Heart left ventricle (tissue), 16 donors: ENCODE measurements at regions not wholly inside any gene's neighbourhood (a gene's known extent, or its start where the extent isn't known, plus 50 kb on each side); places are given as distances from the start of the nearest gene placed in this dataset.

ENCODE experiments used
- ATAC-seq, 4 donors: fragments of 200-7000 bp; cut with Tn5 transposase; one replicate each; pipeline ENCODE4 v1.9.1; 2020 to 2022; ENCODE audit warnings: moderate library complexity in 4 of 4, mild to moderate bottlenecking in 3 of 4, moderate number of reproducible peaks in 1 of 4
- DNase-seq, 5 donors: peaks; one replicate each; pipeline ENCODE4 v3.0.0-alpha.2; 2020
- H3K27ac ChIP-seq, 12 donors: fragments of 200-600 bp; sonication (generic) in 4 of 12; one replicate each; pipeline versions ENCODE4 v1.5.0 to v1.8.0; 2016 to 2022; ENCODE audit warnings: mild to moderate bottlenecking in 2 of 12
- H3K27me3 ChIP-seq, 9 donors: fragments of 200-600 bp; sonication (generic) in 2 of 9; one replicate each; pipeline versions ENCODE4 v1.5.1 to v1.8.0; 2016 to 2022; ENCODE audit warnings: mild to moderate bottlenecking in 3 of 9
- H3K36me3 ChIP-seq, 9 donors: fragments of 200-600 bp; sonication (generic) in 2 of 9; one replicate each; pipeline versions ENCODE4 v1.5.0 to v1.8.0; 2018 to 2022; ENCODE audit warnings: mild to moderate bottlenecking in 2 of 9
- H3K4me1 ChIP-seq, 12 donors: fragments of 200-600 bp; sonication (generic) in 4 of 12; one replicate each; pipeline versions ENCODE4 v1.5.0 to v1.8.0; 2016 to 2022; ENCODE audit warnings: mild to moderate bottlenecking in 3 of 12
- H3K4me3 ChIP-seq, 12 donors: fragments of 200-600 bp; sonication (generic) in 4 of 12; one replicate each; pipeline versions ENCODE4 v1.5.0 to v1.8.0; 2017 to 2022; ENCODE audit warnings: mild to moderate bottlenecking in 9 of 12, moderate library complexity in 4 of 12
- H3K9me3 ChIP-seq, 12 donors: fragments of 200-600 bp; sonication (generic) in 4 of 12; one replicate each; pipeline versions ENCODE4 v1.5.0 to v1.8.0; 2016 to 2022; ENCODE audit warnings: mild to moderate bottlenecking in 1 of 12
- POLR2A ChIP-seq, 2 donors: fragments of 450-650 bp; IDR thresholded peaks; one replicate each; pipeline ENCODE4 v1.6.1; 2017; ENCODE audit warnings: antibody characterized with exemption in 2 of 2, mild to moderate bottlenecking in 2 of 2, moderate library complexity in 2 of 2
- WGBS, 4 donors: extraction: QIAGEN DNeasy Blood & Tissue Kit in 2 of 4; methylation state at CpG; one replicate each; pipeline versions ENCODE4 v1.1.5 to v1.1.7; 2013 to 2018; 5-methylcytosine and 5-hydroxymethylcytosine counted together
- intact Hi-C, 10 donors: fragments of 100-400 bp; cut with DNase I; formaldehyde crosslinking; loops; one replicate each; pipeline versions ENCODE4 v1.11.1 to v1.14.2; 2022
- TF ChIP-seq, protein P1 (sequence below), 12 donors: fragments of 200-600 bp; sonication (generic) in 4 of 12; IDR thresholded peaks; one replicate each; pipeline versions ENCODE4 v1.5.0 to v1.8.0; 2018 to 2022; ENCODE audit warnings: antibody characterized with exemption in 12 of 12, mild to moderate bottlenecking in 5 of 12
- donor health status: ischemic (EF 13 %, LVEDD 7.1; RV severe dilation, severe dysfunction).
- donor health status: healthy with polysubstance abuse.
- donor health status: DM: no; HTN: yes; CAD: no.
- donor health status: DM: no; HTN: no; CAD: no.
- donor health status: ischemic (EF 25% LVEDD 6.9; RV normal size, moderate dysfunction).
- donor health status: ischemic (EF 25% LVEDD 5.7; RV mildly dilated, moderate dysfunction).
- donor health status: healthy.
- donor health status: DM: yes; HTN: yes; CAD: no.
- donor health status: ischemic (EF 35%, LVEDD 5.7; RV mildly dilated, moderate dysfunction).
- donor health status: nonischemic (EF 11% LVEDD 7.7; RV severe dilation, severe dysfunction).
- donor health status: DM: yes; HTN: yes; CAD: no.
- donor health status: PGD.
- donor health status: ischemic (EF 29% LVEDD 5.4; RV normal size, mild dysfunction).
- donor health status: nonischemic (EF 23%, LVEDD 6.1; RV moderate dilation, normal function).

- DNase-seq (no peak), ATAC-seq (no peak)
- H3K27ac ChIP-seq = no peak overlapping the region
- H3K36me3 ChIP-seq = no peaks in the 10 kb centered on the region
- H3K4me1 ChIP-seq = no peaks in the 10 kb centered on the region
- no peak overlapping the region for H3K4me3 ChIP-seq
- H3K27me3 ChIP-seq = no peaks in the 10 kb centered on the region
- H3K9me3 ChIP-seq = peaks cover 0 to 19% (median 2%) of the 10 kb centered on the region in 12 donors
- intact Hi-C loops = no loop called here
- no peak for TF ChIP-seq POLR2A (IDR thresholded peaks at IDR 0.05)
- TF ChIP-seq, protein P1, sequence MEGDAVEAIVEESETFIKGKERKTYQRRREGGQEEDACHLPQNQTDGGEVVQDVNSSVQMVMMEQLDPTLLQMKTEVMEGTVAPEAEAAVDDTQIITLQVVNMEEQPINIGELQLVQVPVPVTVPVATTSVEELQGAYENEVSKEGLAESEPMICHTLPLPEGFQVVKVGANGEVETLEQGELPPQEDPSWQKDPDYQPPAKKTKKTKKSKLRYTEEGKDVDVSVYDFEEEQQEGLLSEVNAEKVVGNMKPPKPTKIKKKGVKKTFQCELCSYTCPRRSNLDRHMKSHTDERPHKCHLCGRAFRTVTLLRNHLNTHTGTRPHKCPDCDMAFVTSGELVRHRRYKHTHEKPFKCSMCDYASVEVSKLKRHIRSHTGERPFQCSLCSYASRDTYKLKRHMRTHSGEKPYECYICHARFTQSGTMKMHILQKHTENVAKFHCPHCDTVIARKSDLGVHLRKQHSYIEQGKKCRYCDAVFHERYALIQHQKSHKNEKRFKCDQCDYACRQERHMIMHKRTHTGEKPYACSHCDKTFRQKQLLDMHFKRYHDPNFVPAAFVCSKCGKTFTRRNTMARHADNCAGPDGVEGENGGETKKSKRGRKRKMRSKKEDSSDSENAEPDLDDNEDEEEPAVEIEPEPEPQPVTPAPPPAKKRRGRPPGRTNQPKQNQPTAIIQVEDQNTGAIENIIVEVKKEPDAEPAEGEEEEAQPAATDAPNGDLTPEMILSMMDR (IDR thresholded peaks at IDR 0.05) = no peak
Measured at GRCh38 chr13:92991692-92992091, 234.9 kb upstream of the GPC6 start.

- DNase-seq (no peak), ATAC-seq (no peak)
- Histone ChIP-seq H3K4me1 (no peaks in the 10 kb centered on the region), H3K27ac (no peak overlapping the region), H3K27me3 (no peaks in the 10 kb centered on the region), H3K4me3 (no peak overlapping the region), H3K36me3 (no peaks in the 10 kb centered on the region), H3K9me3 (peaks cover 0 to 14% (median 2%) of the 10 kb centered on the region in 12 donors)
- no peak for TF ChIP-seq POLR2A (IDR thresholded peaks at IDR 0.05)
- TF ChIP-seq, protein P1 (IDR thresholded peaks at IDR 0.05) = no peak
- 74 to 80% (median 77%) methylated on average over 3 of the region's 3 CpGs for WGBS, 4 donors
- intact Hi-C loops = no loop called here
Measured at GRCh38 chr13:92994056-92994455, 232.6 kb upstream of the GPC6 start.

GRCh38 chr13:93001866-93002461 is 224.6 kb upstream of the GPC6 start:
- Histone ChIP-seq H3K27ac (no peak overlapping the region), H3K27me3 (no peaks in the 10 kb centered on the region), H3K9me3 (peaks cover 0 to 9% (median under 1%) of the 10 kb centered on the region in 12 donors), H3K4me1 (no peaks in the 10 kb centered on the region), H3K4me3 (no peak overlapping the region), H3K36me3 (no peaks in the 10 kb centered on the region)
- ATAC-seq (no peak), DNase-seq (no peak)
- 80 to 89% (median 82%) methylated on average over 5 of the region's 5 CpGs for WGBS, 4 donors
- intact Hi-C loops = no loop called here
- TF ChIP-seq POLR2A (IDR thresholded peaks at IDR 0.05) = no peak
- TF ChIP-seq, protein P1 (IDR thresholded peaks at IDR 0.05) = no peak

DNA sequence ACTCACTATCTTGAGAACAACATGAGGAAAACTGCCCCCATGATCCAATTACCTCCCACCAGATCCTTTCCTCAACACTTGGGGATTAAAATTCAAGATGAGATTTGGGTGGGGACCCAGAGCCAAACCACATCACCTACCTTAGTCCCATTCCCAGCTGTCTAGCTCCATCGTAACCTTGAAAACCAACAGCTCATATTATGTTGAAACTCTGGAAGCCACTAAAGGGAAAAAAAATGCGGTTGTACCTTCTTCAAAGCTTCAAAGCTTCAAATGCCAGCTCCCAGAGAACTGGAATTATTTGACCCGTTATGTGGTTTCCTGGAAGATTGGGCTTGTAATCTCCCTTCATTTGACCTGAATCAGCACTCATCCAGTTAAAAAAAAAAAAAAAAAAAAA is 223.1 kb upstream of the GPC6 start:
- Histone ChIP-seq H3K36me3 (no peaks in the 10 kb centered on the region), H3K27me3 (no peaks in the 10 kb centered on the region), H3K4me1 (no peaks in the 10 kb centered on the region), H3K4me3 (no peak overlapping the region), H3K9me3 (peaks cover 0 to 25% (median 5%) of the 10 kb centered on the region in 12 donors), H3K27ac (no peak overlapping the region)
- no peak for TF ChIP-seq POLR2A (IDR thresholded peaks at IDR 0.05)
- TF ChIP-seq, protein P1 (IDR thresholded peaks at IDR 0.05) = no peak
- DNase-seq (no peak), ATAC-seq (no peak)
- WGBS, 4 donors = 74 to 91% (median 80%) methylated on average over 3 of the region's 3 CpGs
- intact Hi-C loops = no loop called here
